HG03442 (cell line): ENCODE measurements at regions not wholly inside any gene's neighbourhood (a gene's known extent, or its start where the extent isn't known, plus 50 kb on each side); places are given as distances from the start of the nearest gene placed in this dataset.

ENCODE experiments used
- ATAC-seq: cut with Tn5 transposase; IDR thresholded peaks from one replicate; pipeline ENCODE4 v1.9.1; 2021; ENCODE audit warnings: mild to moderate bottlenecking, moderate library complexity; ENCODE audit not compliant: unreplicated experiment

GRCh38 chr14:36465178-36465577, 54.9 kb downstream of the NKX2-1 start:
- no peak for ATAC-seq

GRCh38 chr14:36462890-36463289, 57.1 kb downstream of the NKX2-1 start:
- no peak for ATAC-seq

- no peak for ATAC-seq
Measured at GRCh38 chr14:36455241-36455627, 64.8 kb downstream of the NKX2-1 start.

- ATAC-seq: no peak
Measured at GRCh38 chr14:36454599-36455240, 65.3 kb downstream of the NKX2-1 start.

- no peak for ATAC-seq
Measured at GRCh38 chr14:36452860-36453259, 67.2 kb downstream of the NKX2-1 start.

- ATAC-seq: no peak
Measured at GRCh38 chr14:36451310-36452065, 68.5 kb downstream of the NKX2-1 start.

- ATAC-seq: no peak
Measured at GRCh38 chr14:36450550-36450949, 69.5 kb downstream of the NKX2-1 start.

GRCh38 chr14:36449903-36450302, 70.1 kb downstream of the NKX2-1 start:
- no peak for ATAC-seq

- ATAC-seq: no peak
Measured at GRCh38 chr14:36443374-36443773, 76.7 kb downstream of the NKX2-1 start.

GRCh38 chr14:36442824-36443241, 77.2 kb downstream of the NKX2-1 start:
- ATAC-seq: no peak

GRCh38 chr14:36441283-36441682, 78.7 kb downstream of the NKX2-1 start:
- ATAC-seq: no peak

- no peak for ATAC-seq
Measured at GRCh38 chr14:36439766-36440165, 80.3 kb downstream of the NKX2-1 start.

GRCh38 chr14:36438883-36439282, 81.1 kb downstream of the NKX2-1 start:
- ATAC-seq: no peak

- no peak for ATAC-seq
Measured at GRCh38 chr14:36430662-36431084, 89.4 kb downstream of the NKX2-1 start.

GRCh38 chr14:36430169-36430568, 89.9 kb downstream of the NKX2-1 start:
- no peak for ATAC-seq

GRCh38 chr14:36429692-36430091, 90.3 kb downstream of the NKX2-1 start:
- no peak for ATAC-seq

GRCh38 chr14:36428350-36428749, 91.7 kb downstream of the NKX2-1 start:
- ATAC-seq: no peak

- ATAC-seq: no peak
Measured at GRCh38 chr14:36426836-36427235, 93.2 kb downstream of the NKX2-1 start.

- ATAC-seq: no peak
Measured at GRCh38 chr14:36426113-36426512, 93.9 kb downstream of the NKX2-1 start.

- ATAC-seq: no peak
Measured at GRCh38 chr14:36424478-36425102, 95.4 kb downstream of the NKX2-1 start.

- no peak for ATAC-seq
Measured at GRCh38 chr14:36423430-36423829, 96.6 kb downstream of the NKX2-1 start.

- ATAC-seq: no peak
Measured at GRCh38 chr14:36420149-36420687, 99.8 kb upstream of the MBIP start.
